Peyer's patch (tissue), 4 donors: ENCODE measurements at regions not wholly inside any gene's neighbourhood (a gene's known extent, or its start where the extent isn't known, plus 50 kb on each side); places are given as distances from the start of the nearest gene placed in this dataset.

Source experiments
- POLR2A ChIP-seq, 2 donors: fragments of 450-650 bp; IDR thresholded peaks; one replicate each; pipeline ENCODE4 v1.5.1; 2017; ENCODE audit warnings: antibody characterized with exemption in 2 of 2, mild to moderate bottlenecking in 2 of 2, moderate library complexity in 2 of 2
- TF ChIP-seq, protein P1 (sequence below), 6 experiments: fragments of 450-650 bp in 4 of 6; fragments of 200-600 bp in 2 of 6; sonication (generic) in 1 of 6; IDR thresholded peaks; one replicate each; pipeline ENCODE4 v1.5.1; 2017 to 2019; ENCODE audit warnings: antibody characterized with exemption in 6 of 6, mild to moderate bottlenecking in 3 of 6, moderate library complexity in 1 of 6

DNA sequence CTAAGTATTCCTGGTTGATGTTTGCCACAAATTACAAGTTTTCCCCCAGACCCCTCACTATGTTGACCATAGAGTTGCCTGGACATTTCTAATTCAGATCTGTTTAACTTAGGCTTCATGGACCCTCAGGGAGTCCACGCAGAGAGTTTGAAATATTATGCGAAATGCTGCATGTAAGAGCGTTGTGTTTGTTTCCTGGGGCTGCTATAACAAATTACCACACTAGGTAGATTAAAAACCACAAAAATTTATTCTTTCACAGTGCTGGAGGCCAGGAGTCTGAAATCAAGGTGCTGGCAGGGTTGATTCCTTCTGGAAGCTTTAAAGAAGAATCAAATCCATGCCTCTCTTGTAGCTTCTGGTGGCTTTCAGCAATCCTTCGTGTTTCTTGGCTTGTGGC, 177.9 kb upstream of the KITLG start:
- TF ChIP-seq, protein P1, sequence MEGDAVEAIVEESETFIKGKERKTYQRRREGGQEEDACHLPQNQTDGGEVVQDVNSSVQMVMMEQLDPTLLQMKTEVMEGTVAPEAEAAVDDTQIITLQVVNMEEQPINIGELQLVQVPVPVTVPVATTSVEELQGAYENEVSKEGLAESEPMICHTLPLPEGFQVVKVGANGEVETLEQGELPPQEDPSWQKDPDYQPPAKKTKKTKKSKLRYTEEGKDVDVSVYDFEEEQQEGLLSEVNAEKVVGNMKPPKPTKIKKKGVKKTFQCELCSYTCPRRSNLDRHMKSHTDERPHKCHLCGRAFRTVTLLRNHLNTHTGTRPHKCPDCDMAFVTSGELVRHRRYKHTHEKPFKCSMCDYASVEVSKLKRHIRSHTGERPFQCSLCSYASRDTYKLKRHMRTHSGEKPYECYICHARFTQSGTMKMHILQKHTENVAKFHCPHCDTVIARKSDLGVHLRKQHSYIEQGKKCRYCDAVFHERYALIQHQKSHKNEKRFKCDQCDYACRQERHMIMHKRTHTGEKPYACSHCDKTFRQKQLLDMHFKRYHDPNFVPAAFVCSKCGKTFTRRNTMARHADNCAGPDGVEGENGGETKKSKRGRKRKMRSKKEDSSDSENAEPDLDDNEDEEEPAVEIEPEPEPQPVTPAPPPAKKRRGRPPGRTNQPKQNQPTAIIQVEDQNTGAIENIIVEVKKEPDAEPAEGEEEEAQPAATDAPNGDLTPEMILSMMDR (IDR thresholded peaks at IDR 0.05), result no peak
- no peak for TF ChIP-seq POLR2A (IDR thresholded peaks at IDR 0.05)
